Thoracic aorta (tissue), 2 donors: ENCODE measurements at regions not wholly inside any gene's neighbourhood (a gene's known extent, or its start where the extent isn't known, plus 50 kb on each side); places are given as distances from the start of the nearest gene placed in this dataset.

Experiments used
- ATAC-seq: fragments of 150-250 bp; one replicate; pipeline ENCODE4 v1.8.0; 2017; ENCODE audit warnings: low read depth; ENCODE audit not compliant: insufficient number of reproducible peaks, low FRiP score
- DNase-seq: peaks from one replicate; pipeline ENCODE4 v3.0.0-alpha.2; 2020; ENCODE audit warnings: low spot score
- H3K27ac ChIP-seq, 2 donors: fragments of 200-600 bp; sonication (generic); 1 replicate in 1 of 2; 2 replicates in 1 of 2; pipeline ENCODE4 v1.5.1; 2016; ENCODE audit warnings: mild to moderate bottlenecking in 2 of 2, moderate library complexity in 2 of 2
- H3K27me3 ChIP-seq: fragments of 200-600 bp; sonication (generic); replicated peaks from 2 replicates; pipeline ENCODE4 v1.6.0; 2016; ENCODE audit warnings: mild to moderate bottlenecking; ENCODE audit not compliant: insufficient read depth
- H3K36me3 ChIP-seq: fragments of 200-600 bp; sonication (generic); one replicate; pipeline ENCODE4 v1.5.1; 2016
- H3K4me1 ChIP-seq, 2 donors: fragments of 200-600 bp; sonication (generic); 1 replicate in 1 of 2; 2 replicates in 1 of 2; pipeline versions ENCODE4 v1.5.1 to v1.6.0; 2016; ENCODE audit warnings: low read depth in 2 of 2, mild to moderate bottlenecking in 1 of 2; ENCODE audit not compliant: control insufficient read depth in 1 of 2
- H3K4me3 ChIP-seq: fragments of 200-600 bp; sonication (generic); 2 replicates; pipeline ENCODE4 v1.5.1; 2016; ENCODE audit warnings: mild to moderate bottlenecking
- H3K9me3 ChIP-seq: fragments of 200-600 bp; sonication (generic); 2 replicates; pipeline ENCODE4 v1.5.1; 2016
- TF ChIP-seq, protein P1 (sequence below): fragments of 200-600 bp; sonication (generic); IDR thresholded peaks from one replicate; pipeline ENCODE4 v1.5.1; 2019; ENCODE audit warnings: antibody characterized with exemption

GRCh38 chr14:82182646-82183045 lies 649.0 kb upstream of the SEL1L start:
- no peaks in the 10 kb centered on the region for H3K4me1 ChIP-seq
- H3K9me3 ChIP-seq = no peaks in the 10 kb centered on the region
- ATAC-seq (no peak), DNase-seq (no peak)
- H3K27me3 ChIP-seq = no peaks in the 10 kb centered on the region
- no peak overlapping the region for H3K4me3 ChIP-seq
- no peak overlapping the region for H3K27ac ChIP-seq
- TF ChIP-seq, protein P1, sequence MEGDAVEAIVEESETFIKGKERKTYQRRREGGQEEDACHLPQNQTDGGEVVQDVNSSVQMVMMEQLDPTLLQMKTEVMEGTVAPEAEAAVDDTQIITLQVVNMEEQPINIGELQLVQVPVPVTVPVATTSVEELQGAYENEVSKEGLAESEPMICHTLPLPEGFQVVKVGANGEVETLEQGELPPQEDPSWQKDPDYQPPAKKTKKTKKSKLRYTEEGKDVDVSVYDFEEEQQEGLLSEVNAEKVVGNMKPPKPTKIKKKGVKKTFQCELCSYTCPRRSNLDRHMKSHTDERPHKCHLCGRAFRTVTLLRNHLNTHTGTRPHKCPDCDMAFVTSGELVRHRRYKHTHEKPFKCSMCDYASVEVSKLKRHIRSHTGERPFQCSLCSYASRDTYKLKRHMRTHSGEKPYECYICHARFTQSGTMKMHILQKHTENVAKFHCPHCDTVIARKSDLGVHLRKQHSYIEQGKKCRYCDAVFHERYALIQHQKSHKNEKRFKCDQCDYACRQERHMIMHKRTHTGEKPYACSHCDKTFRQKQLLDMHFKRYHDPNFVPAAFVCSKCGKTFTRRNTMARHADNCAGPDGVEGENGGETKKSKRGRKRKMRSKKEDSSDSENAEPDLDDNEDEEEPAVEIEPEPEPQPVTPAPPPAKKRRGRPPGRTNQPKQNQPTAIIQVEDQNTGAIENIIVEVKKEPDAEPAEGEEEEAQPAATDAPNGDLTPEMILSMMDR = no peak
- H3K36me3 ChIP-seq = no peaks in the 10 kb centered on the region

DNA sequence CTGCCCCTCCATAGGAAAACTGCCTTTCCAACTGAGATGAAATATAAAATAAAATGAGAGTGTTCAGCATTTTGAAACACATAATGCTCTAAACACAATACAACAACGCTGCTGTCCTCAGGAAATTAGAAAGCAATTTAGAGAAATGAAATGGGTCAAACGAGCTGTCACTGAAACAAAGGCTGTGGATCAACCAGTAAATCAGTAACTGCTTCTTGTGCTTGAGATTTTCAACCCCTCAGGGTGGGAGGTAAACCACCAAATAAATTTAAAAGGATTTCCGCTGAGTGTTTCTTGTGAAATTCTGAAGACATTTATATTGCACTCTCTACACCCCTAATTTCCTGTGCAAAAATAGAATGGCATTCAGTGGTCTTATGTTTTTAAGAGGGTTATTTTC lies 657.1 kb upstream of the SEL1L start:
- TF ChIP-seq, protein P1 = no peak

DNA sequence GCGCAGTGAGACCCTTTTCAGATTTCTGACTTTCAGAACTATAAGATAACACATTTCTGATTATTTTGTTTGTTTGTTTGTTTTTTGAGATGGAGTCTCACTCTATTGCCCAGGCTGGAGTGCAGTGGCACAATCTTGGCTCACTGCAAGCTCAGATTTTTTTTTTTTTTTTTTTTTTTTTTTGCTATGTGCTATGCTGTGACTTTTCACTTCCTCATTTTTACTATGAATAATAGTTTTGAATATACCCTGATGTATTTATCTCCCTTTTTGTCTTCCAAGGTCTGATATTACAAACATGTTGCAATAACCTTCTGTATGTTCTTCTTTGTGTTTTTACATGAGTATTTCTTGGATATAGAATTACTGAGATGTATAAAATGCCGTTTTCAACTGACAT lies 658.7 kb upstream of the SEL1L start:
- H3K9me3 ChIP-seq = no peaks in the 10 kb centered on the region
- no peak overlapping the region for H3K4me3 ChIP-seq
- no peaks in the 10 kb centered on the region for H3K4me1 ChIP-seq
- ATAC-seq (no peak), DNase-seq (no peak)
- no peak overlapping the region for H3K27ac ChIP-seq
- no peaks in the 10 kb centered on the region for H3K27me3 ChIP-seq
- no peaks in the 10 kb centered on the region for H3K36me3 ChIP-seq
- TF ChIP-seq, protein P1 = no peak

More for the DNA sequence above, 657.1 kb upstream of the SEL1L start:
- H3K27me3 ChIP-seq = no peaks in the 10 kb centered on the region
- H3K4me3 ChIP-seq = no peak overlapping the region
- no peaks in the 10 kb centered on the region for H3K36me3 ChIP-seq
- no peak for ATAC-seq
- no peak overlapping the region for H3K27ac ChIP-seq
- DNase-seq = no peak
- H3K4me1 ChIP-seq = no peaks in the 10 kb centered on the region
- no peaks in the 10 kb centered on the region for H3K9me3 ChIP-seq

- TF ChIP-seq, protein P1 = no peak
- Histone ChIP-seq H3K27ac (no peak overlapping the region), H3K4me1 (no peaks in the 10 kb centered on the region), H3K27me3 (no peaks in the 10 kb centered on the region), H3K36me3 (no peaks in the 10 kb centered on the region), H3K4me3 (no peak overlapping the region), H3K9me3 (no peaks in the 10 kb centered on the region)
- DNase-seq (no peak), ATAC-seq (no peak)
These were observed 689.6 kb upstream of the SEL1L start for GRCh38 chr14:82223276-82223675.

GRCh38 chr14:82224610-82225009 lies 691.0 kb upstream of the SEL1L start:
- no peak for ATAC-seq

More at GRCh38 chr14:82224610-82225009, 691.0 kb upstream of the SEL1L start:
- TF ChIP-seq, protein P1 = no peak
- Histone ChIP-seq H3K27me3 (no peaks in the 10 kb centered on the region), H3K36me3 (no peaks in the 10 kb centered on the region), H3K4me1 (no peaks in the 10 kb centered on the region), H3K27ac (no peak overlapping the region), H3K4me3 (no peak overlapping the region), H3K9me3 (no peaks in the 10 kb centered on the region)
- DNase-seq = no peak
